ENCODE measurements at regions not wholly inside any gene's neighbourhood (a gene's known extent, or its start where the extent isn't known, plus 50 kb on each side); places are given as distances from the start of the nearest gene placed in this dataset.

GRCh38 chr2:65914244-65914786, 481.9 kb upstream of the SPRED2 start:
- Mint-ChIP-seq H3K4me3 (no peak overlapping the region), H3K27me3 (ENCODE audit: low read depth in 3 of 3) (peaks cover 0 to 3% (median 0%) of the 10 kb centered on the region in 3 donors), H3K9me3 (no peaks in the 10 kb centered on the region), H3K4me1 (no peaks in the 10 kb centered on the region), H3K36me3 (no peaks in the 10 kb centered on the region), H3K27ac (peak overlapping the region in 1 of 7 donors; percentile 15)
- Histone ChIP-seq H3K27ac (ENCODE audit: low read depth in 1 of 2, low read length in 2 of 2) (no peak overlapping the region), H3K27me3 (ENCODE audit: control insufficient read depth in 2 of 2, insufficient read depth in 2 of 2, low read length in 2 of 2) (no peaks in the 10 kb centered on the region), H3K4me3 (replicated peaks in 1 of 3; ENCODE audit: low read depth in 2 of 3, low read length in 3 of 3) (no peak overlapping the region), H2AFZ (ENCODE audit: insufficient read depth, low read depth, low read length, poor library complexity, severe bottlenecking) (no peak overlapping the region), H3K79me2 (ENCODE audit: insufficient read depth, low read length) (no peaks in the 10 kb centered on the region), H3K4me1 (ENCODE audit: control insufficient read depth in 1 of 2, insufficient read depth in 2 of 2, low read length in 2 of 2) (no peaks in the 10 kb centered on the region), H4K20me1 (ENCODE audit: insufficient read depth, low read length) (no peaks in the 10 kb centered on the region), H3K36me3 (replicated peaks in 1 of 2; ENCODE audit: control insufficient read depth in 1 of 2, insufficient read depth in 2 of 2, low read length in 2 of 2) (no peaks in the 10 kb centered on the region), H3K9ac (ENCODE audit: insufficient read depth, low read length, poor library complexity, severe bottlenecking) (no peak overlapping the region), H3K4me2 (replicated peaks; ENCODE audit: extremely low read depth, low read length, poor library complexity, severe bottlenecking) (no peak overlapping the region), H3K9me3 (replicated peaks in 1 of 2; ENCODE audit: control insufficient read depth in 1 of 2, insufficient read depth in 1 of 2, low read length in 2 of 2) (no peaks in the 10 kb centered on the region)
- no peak for TF ChIP-seq CTCF (IDR thresholded peaks at IDR 0.05)
- WGBS (ENCODE audit: insufficient coverage) = 98% methylated on average over 6 of the region's 7 CpGs
- DNase-seq = no peak
- intact Hi-C loops (cut with micrococcal nuclease) = no loop called here

GRCh38 chr2:65913813-65914212, 481.4 kb upstream of the SPRED2 start:
- no peak for TF ChIP-seq CTCF (IDR thresholded peaks at IDR 0.05)
- Histone ChIP-seq H3K36me3 (replicated peaks in 1 of 2; ENCODE audit: control insufficient read depth in 1 of 2, insufficient read depth in 2 of 2, low read length in 2 of 2) (no peaks in the 10 kb centered on the region), H2AFZ (ENCODE audit: insufficient read depth, low read depth, low read length, poor library complexity, severe bottlenecking) (no peak overlapping the region), H4K20me1 (ENCODE audit: insufficient read depth, low read length) (no peaks in the 10 kb centered on the region), H3K9ac (ENCODE audit: insufficient read depth, low read length, poor library complexity, severe bottlenecking) (no peak overlapping the region), H3K27ac (ENCODE audit: low read depth in 1 of 2, low read length in 2 of 2) (no peak overlapping the region), H3K4me2 (replicated peaks; ENCODE audit: extremely low read depth, low read length, poor library complexity, severe bottlenecking) (no peak overlapping the region), H3K9me3 (replicated peaks in 1 of 2; ENCODE audit: control insufficient read depth in 1 of 2, insufficient read depth in 1 of 2, low read length in 2 of 2) (no peaks in the 10 kb centered on the region), H3K79me2 (ENCODE audit: insufficient read depth, low read length) (no peaks in the 10 kb centered on the region), H3K4me3 (replicated peaks in 1 of 3; ENCODE audit: low read depth in 2 of 3, low read length in 3 of 3) (no peak overlapping the region), H3K27me3 (ENCODE audit: control insufficient read depth in 2 of 2, insufficient read depth in 2 of 2, low read length in 2 of 2) (no peaks in the 10 kb centered on the region), H3K4me1 (ENCODE audit: control insufficient read depth in 1 of 2, insufficient read depth in 2 of 2, low read length in 2 of 2) (no peaks in the 10 kb centered on the region)
- H3K27ac Mint-ChIP-seq = peak overlapping the region in 1 of 7 donors; percentile 15
- DNase-seq = no peak
- 100% methylated on average over 7 of the region's 9 CpGs for WGBS (ENCODE audit: insufficient coverage)
- no peaks in the 10 kb centered on the region for H3K36me3 Mint-ChIP-seq
- intact Hi-C loops (cut with micrococcal nuclease) = no loop called here
- H3K9me3 Mint-ChIP-seq = peaks cover 0 to 2% (median 0%) of the 10 kb centered on the region in 7 donors
- H3K4me3 Mint-ChIP-seq = no peak overlapping the region
- H3K4me1 Mint-ChIP-seq = no peaks in the 10 kb centered on the region
- H3K27me3 Mint-ChIP-seq (ENCODE audit: low read depth in 3 of 3) = peaks cover 0 to 3% (median 0%) of the 10 kb centered on the region in 3 donors

Data from CD14-positive monocyte (primary cell).